H1 (cell line): ENCODE measurements at regions not wholly inside any gene's neighbourhood (a gene's known extent, or its start where the extent isn't known, plus 50 kb on each side); places are given as distances from the start of the nearest gene placed in this dataset.

Experiments
- TF ChIP-seq, protein P1 (sequence below): fragments of 300-600 bp; sonication (generic); IDR thresholded peaks from 2 replicates; pipeline ENCODE4 v1.7.1; 2012; ENCODE audit warnings: low read length, moderate library complexity, mild to moderate bottlenecking, inconsistent platforms; ENCODE audit not compliant: insufficient replicate concordance

DNA sequence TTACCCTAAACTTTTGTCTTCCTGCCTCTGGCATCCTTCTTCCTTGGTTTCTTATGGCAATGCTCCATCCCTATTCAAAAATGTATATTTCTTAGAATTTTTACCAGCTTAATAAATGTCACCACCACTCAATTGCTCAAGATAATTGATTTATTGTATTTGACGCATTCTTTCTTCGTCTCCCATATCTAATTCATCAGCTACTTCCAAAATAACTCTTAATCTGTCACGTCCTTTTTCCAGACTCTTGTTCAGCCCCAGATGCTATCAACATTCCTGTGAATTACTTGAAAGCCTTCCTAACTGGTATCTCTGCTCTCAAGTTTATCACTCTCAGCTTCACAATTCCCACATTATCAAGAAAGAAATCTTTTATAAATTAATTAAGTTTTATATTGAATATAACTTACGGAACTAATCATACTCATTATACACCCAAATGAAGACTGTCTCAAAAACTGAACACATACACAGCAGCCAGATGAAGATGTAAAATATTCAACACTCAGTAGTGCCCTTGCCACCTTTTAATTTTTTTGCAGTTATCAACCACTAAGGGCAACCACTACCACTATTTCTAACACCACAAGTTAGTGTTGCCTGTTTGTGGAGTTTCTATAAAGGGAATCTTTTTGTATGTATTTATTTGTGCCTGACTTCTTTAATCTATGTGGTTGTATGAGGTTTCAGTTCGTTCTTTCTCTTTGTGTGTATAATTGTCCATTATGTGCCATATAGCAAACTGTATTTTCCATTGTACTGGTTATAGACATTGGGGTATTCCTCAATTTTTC lies 2295.4 kb downstream of the PCDH9 start (continued):
- TF ChIP-seq, protein P1, sequence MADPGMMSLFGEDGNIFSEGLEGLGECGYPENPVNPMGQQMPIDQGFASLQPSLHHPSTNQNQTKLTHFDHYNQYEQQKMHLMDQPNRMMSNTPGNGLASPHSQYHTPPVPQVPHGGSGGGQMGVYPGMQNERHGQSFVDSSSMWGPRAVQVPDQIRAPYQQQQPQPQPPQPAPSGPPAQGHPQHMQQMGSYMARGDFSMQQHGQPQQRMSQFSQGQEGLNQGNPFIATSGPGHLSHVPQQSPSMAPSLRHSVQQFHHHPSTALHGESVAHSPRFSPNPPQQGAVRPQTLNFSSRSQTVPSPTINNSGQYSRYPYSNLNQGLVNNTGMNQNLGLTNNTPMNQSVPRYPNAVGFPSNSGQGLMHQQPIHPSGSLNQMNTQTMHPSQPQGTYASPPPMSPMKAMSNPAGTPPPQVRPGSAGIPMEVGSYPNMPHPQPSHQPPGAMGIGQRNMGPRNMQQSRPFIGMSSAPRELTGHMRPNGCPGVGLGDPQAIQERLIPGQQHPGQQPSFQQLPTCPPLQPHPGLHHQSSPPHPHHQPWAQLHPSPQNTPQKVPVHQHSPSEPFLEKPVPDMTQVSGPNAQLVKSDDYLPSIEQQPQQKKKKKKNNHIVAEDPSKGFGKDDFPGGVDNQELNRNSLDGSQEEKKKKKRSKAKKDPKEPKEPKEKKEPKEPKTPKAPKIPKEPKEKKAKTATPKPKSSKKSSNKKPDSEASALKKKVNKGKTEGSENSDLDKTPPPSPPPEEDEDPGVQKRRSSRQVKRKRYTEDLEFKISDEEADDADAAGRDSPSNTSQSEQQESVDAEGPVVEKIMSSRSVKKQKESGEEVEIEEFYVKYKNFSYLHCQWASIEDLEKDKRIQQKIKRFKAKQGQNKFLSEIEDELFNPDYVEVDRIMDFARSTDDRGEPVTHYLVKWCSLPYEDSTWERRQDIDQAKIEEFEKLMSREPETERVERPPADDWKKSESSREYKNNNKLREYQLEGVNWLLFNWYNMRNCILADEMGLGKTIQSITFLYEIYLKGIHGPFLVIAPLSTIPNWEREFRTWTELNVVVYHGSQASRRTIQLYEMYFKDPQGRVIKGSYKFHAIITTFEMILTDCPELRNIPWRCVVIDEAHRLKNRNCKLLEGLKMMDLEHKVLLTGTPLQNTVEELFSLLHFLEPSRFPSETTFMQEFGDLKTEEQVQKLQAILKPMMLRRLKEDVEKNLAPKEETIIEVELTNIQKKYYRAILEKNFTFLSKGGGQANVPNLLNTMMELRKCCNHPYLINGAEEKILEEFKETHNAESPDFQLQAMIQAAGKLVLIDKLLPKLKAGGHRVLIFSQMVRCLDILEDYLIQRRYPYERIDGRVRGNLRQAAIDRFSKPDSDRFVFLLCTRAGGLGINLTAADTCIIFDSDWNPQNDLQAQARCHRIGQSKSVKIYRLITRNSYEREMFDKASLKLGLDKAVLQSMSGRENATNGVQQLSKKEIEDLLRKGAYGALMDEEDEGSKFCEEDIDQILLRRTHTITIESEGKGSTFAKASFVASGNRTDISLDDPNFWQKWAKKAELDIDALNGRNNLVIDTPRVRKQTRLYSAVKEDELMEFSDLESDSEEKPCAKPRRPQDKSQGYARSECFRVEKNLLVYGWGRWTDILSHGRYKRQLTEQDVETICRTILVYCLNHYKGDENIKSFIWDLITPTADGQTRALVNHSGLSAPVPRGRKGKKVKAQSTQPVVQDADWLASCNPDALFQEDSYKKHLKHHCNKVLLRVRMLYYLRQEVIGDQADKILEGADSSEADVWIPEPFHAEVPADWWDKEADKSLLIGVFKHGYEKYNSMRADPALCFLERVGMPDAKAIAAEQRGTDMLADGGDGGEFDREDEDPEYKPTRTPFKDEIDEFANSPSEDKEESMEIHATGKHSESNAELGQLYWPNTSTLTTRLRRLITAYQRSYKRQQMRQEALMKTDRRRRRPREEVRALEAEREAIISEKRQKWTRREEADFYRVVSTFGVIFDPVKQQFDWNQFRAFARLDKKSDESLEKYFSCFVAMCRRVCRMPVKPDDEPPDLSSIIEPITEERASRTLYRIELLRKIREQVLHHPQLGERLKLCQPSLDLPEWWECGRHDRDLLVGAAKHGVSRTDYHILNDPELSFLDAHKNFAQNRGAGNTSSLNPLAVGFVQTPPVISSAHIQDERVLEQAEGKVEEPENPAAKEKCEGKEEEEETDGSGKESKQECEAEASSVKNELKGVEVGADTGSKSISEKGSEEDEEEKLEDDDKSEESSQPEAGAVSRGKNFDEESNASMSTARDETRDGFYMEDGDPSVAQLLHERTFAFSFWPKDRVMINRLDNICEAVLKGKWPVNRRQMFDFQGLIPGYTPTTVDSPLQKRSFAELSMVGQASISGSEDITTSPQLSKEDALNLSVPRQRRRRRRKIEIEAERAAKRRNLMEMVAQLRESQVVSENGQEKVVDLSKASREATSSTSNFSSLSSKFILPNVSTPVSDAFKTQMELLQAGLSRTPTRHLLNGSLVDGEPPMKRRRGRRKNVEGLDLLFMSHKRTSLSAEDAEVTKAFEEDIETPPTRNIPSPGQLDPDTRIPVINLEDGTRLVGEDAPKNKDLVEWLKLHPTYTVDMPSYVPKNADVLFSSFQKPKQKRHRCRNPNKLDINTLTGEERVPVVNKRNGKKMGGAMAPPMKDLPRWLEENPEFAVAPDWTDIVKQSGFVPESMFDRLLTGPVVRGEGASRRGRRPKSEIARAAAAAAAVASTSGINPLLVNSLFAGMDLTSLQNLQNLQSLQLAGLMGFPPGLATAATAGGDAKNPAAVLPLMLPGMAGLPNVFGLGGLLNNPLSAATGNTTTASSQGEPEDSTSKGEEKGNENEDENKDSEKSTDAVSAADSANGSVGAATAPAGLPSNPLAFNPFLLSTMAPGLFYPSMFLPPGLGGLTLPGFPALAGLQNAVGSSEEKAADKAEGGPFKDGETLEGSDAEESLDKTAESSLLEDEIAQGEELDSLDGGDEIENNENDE: no peak
